ENCODE measurements at regions not wholly inside any gene's neighbourhood (a gene's known extent, or its start where the extent isn't known, plus 50 kb on each side); places are given as distances from the start of the nearest gene placed in this dataset.

- in situ Hi-C loops (cut with MboI; ENCODE audit: low sequenced_read_pairs) (no loop called here), dilution Hi-C loops (cut with HindIII; ENCODE audit: low sequenced_read_pairs, unreplicated experiment) (no loop called here), intact Hi-C loops (cut with micrococcal nuclease) (no loop called here)
- DNase-seq (no peak), ATAC-seq (ENCODE audit: low read depth) (peak; percentile 14; the same call in 1 of the 2 replicates)
- BruUV-seq (replicated peaks): no TSS peak
- no peaks in the 10 kb centered on the region for H3K27me3 ChIP-seq (ENCODE audit: control insufficient read depth, insufficient read depth, low read length)
- no peak overlapping the region for H4K91ac ChIP-seq (ENCODE audit: insufficient read depth, low read depth, low read length)
- H3K4me2 ChIP-seq (ENCODE audit: low read depth, low read length): peak overlapping the region; percentile 42
- no peak overlapping the region for H2AFZ ChIP-seq (replicated peaks; ENCODE audit: low read length, poor library complexity)
- no peak overlapping the region for H3K14ac ChIP-seq (replicated peaks; ENCODE audit: low read depth, low read length)
- no peak overlapping the region for H3K27ac ChIP-seq (ENCODE audit: insufficient read depth, low read length)
- H3K9me1 ChIP-seq (ENCODE audit: insufficient read depth, low read length): no peaks in the 10 kb centered on the region
- 0 out of 2 replicates have a peak overlapping the region, but pooled peaks have one; percentile 7 for H3K4me3 ChIP-seq (ENCODE audit: insufficient read depth, low read depth, low read length)
- H3K56ac ChIP-seq (ENCODE audit: extremely low read depth, insufficient read depth, low read length): no peak overlapping the region
- no peak overlapping the region for H3K9ac ChIP-seq (ENCODE audit: low read depth, low read length)
- WGBS, 2 experiments (ENCODE audit: extremely low coverage in 2 of 2, insufficient read length in 1 of 2): no CpG with 5 or more reads among the region's 2 CpGs
- H3K18ac ChIP-seq (ENCODE audit: low read depth, low read length): no peak overlapping the region
- H3K4me1 ChIP-seq (ENCODE audit: control insufficient read depth, insufficient read depth, low read length): no peaks in the 10 kb centered on the region; the same call in 1 of the 2 replicates
- ChIA-PET CTCF (no interaction called here), POLR2A (ENCODE audit: unreplicated experiment) (interaction anchor here (0.5 kb wide), 1 partner anchor 255 kb away, joined by 3 read pairs; no protein-coding TSS in a partner anchor)
- no peak overlapping the region for H4K8ac ChIP-seq (ENCODE audit: low read depth in 2 of 2, low read length in 2 of 2)
- no peak overlapping the region for H4K5ac ChIP-seq (ENCODE audit: low read depth, low read length)
- no peaks in the 10 kb centered on the region for H3K79me1 ChIP-seq (ENCODE audit: low read depth in 1 of 2, low read length in 2 of 2)
- no peak overlapping the region for H3K4ac ChIP-seq (ENCODE audit: low read depth, low read length)
- no peaks in the 10 kb centered on the region for H3K9me3 ChIP-seq (ENCODE audit: control insufficient read depth, insufficient read depth, low read length)
- no peak overlapping the region for H2AK5ac ChIP-seq (ENCODE audit: low read depth, low read length)
- no peak overlapping the region for H3K23ac ChIP-seq (ENCODE audit: low read depth, low read length)
- no peak overlapping the region for H2AK9ac ChIP-seq (replicated peaks; ENCODE audit: low read depth, low read length, poor library complexity)
- H3K36me3 ChIP-seq (ENCODE audit: control insufficient read depth, insufficient read depth, low read length): no peaks in the 10 kb centered on the region
- TF ChIP-seq FOS (IDR thresholded peaks at IDR 0.05; ENCODE audit: low read depth, low read length) (no peak), NFE2L2 (IDR thresholded peaks at IDR 0.05; ENCODE audit: low read depth, low read length) (no peak), MAFK (IDR thresholded peaks at IDR 0.05; ENCODE audit: low read depth, low read length) (no peak), MXI1 (IDR thresholded peaks at IDR 0.05; ENCODE audit: borderline replicate concordance, low read depth, low read length) (no peak), BHLHE40 (IDR thresholded peaks at IDR 0.05; ENCODE audit: low read depth, low read length) (no peak), RAD21 (IDR thresholded peaks at IDR 0.05; ENCODE audit: low read length) (no peak), SMC3 (IDR thresholded peaks at IDR 0.05; ENCODE audit: low read depth, low read length) (no peak), CHD1 (IDR thresholded peaks at IDR 0.05; ENCODE audit: low read depth, low read length) (no peak), MAZ (IDR thresholded peaks at IDR 0.05; ENCODE audit: borderline replicate concordance, low read depth, low read length) (no peak), RFX5 (IDR thresholded peaks at IDR 0.05; ENCODE audit: low read depth, low read length) (no peak), CEBPB (IDR thresholded peaks at IDR 0.05; ENCODE audit: low read depth, low read length) (no peak)
- H4K20me1 ChIP-seq (ENCODE audit: insufficient read depth, low read length): no peaks in the 10 kb centered on the region
- H2BK5ac ChIP-seq (ENCODE audit: low read depth, low read length, poor library complexity, severe bottlenecking): no peak overlapping the region
- H2BK15ac ChIP-seq (ENCODE audit: low read depth, low read length): no peak overlapping the region
- H2BK20ac ChIP-seq (ENCODE audit: low read depth, low read length): no peak overlapping the region
- H2BK120ac ChIP-seq (ENCODE audit: low read depth, low read length): no peak overlapping the region
Observed at GRCh38 chr12:18165889-18166288, 75.9 kb upstream of the RERGL start.
